GM18511 (cell line): ENCODE measurements at regions not wholly inside any gene's neighbourhood (a gene's known extent, or its start where the extent isn't known, plus 50 kb on each side); places are given as distances from the start of the nearest gene placed in this dataset.
A peak's percentile ranks its signal among the peaks of the same experiment; 100 is the strongest.

Experiments
- ATAC-seq: cut with Tn5 transposase; IDR thresholded peaks from one replicate; pipeline ENCODE4 v1.9.1; 2021; ENCODE audit warnings: mild to moderate bottlenecking, moderate library complexity; ENCODE audit not compliant: unreplicated experiment

GRCh38 chr3:151935446-151935845 is 62.0 kb downstream of the SUCNR1 start:
- no peak for ATAC-seq

GRCh38 chr3:151940481-151940880 is 67.0 kb downstream of the SUCNR1 start:
- no peak for ATAC-seq

DNA sequence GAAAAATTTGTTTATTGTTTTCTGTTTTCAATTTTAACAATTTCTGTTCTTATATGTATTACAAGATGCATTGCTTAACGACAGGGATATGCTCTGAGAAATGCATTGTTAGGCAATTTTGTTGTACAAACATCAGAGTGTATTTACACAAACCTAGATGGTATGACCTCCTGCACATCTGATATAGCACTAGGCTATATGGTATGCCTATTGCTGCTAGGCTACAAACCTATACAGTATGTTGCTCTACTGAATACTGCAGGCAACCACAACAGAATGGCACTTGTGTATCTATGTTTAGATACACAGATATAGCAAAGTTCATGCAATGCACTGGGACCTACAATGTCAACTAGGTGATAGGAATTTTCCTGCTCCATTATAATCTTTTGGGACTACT is 70.1 kb downstream of the SUCNR1 start:
- ATAC-seq, result no peak

DNA sequence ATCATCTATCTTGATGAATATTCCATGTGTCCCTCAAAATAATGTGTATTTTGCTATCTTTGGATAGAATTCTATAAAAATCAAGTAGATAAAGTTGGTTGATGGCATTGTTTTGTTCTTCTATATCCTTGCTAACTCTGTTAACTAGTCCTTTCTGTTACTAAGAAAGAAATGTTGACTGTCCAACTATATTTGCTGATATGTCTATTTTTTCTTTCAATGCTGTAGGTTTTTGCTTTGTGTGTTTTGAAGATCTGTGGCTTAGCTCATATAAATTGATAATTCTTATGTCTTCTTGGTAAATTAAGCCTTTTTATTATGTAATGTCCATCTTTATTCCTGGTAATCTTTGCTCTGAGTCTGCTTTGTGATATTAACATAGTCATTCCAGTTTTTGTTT is 70.9 kb downstream of the SUCNR1 start:
- no peak for ATAC-seq

DNA sequence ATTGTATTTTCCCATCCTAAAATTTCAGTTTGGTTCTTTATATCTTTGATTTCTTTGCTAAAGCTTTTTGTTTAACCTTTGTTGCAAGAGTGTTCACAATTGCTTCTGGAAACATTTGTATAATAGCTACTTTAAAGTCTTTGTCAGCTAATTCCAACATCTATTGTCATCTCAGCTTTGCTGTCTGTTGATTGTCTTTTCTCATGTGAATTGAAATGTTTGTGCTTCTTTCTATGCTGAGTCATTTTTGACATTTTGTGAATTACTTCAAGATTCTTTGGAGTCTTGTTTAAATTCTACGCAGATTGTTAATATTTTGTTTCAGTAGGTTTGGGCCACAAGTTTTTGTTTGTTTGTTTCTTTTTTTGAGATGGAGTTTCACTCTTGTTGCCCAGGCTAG is 73.2 kb downstream of the SUCNR1 start:
- ATAC-seq, result no peak

DNA sequence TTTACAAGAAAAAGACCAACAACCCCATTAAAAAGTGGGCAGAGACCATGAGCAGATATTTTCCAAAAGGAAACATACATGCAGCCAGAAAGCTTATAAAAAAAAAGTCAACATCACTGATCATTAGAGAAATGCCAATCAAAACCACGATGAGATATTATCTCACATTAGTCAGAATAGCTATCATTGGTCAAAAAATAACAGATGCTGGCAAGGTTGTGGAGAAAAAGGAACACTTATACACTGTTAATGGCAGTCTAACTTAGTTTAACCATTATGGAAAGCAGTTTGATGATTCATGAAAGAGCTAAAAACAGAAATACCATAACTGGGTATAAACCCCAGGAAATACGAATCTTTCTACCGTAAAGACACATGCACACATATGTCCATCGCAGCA is 76.3 kb downstream of the SUCNR1 start:
- ATAC-seq, result no peak

- ATAC-seq, result no peak
These were observed 81.9 kb downstream of the SUCNR1 start for GRCh38 chr3:151955356-151955755.

DNA sequence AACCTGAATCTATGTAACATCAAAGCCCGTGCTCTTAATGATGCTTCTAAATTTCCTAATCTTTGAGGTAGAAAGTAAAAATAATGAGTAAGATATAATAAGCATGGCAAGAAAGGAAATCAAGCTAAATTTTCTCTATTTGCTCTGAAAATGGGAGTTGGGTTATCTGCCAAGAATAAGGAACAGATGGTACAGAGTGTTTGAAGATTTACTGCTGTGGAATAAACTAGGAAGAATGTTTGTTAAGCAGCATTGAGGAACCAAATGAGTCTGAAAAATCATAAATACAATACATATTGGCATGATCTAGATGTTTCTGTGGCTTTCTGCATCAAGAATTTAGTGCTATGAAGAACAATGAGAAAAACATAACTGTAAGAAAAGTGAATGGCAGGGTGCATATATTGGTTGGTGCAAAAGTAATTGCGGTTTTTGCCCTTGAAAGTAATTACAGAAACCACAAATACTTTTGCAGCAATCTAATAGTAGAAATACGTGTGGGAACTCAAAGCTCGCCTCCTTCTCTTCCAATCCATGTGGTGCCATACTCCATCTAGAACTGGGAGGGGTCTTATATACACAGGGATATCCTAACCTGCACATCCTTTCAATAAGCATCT is 87.6 kb downstream of the SUCNR1 start:
- ATAC-seq, result no peak

DNA sequence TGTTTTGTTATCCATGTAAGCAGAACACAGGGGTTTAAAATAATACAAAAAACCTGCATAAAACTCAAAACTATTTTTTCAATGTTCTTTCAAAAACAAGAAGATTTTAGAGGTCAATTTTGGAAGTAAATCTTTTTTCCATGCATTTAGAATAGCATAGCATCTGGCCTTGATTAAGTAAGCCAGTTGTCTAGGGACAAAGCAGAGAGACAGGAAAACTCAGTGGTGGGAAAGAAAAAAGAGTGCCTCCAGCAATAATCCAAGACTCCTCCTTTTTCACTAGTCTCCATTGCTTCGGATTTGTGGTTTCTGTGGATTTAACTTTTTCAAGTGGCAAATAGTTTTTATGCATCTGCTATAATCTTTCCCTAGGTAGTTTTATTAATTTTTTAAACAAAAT is 88.9 kb downstream of the SUCNR1 start:
- no peak for ATAC-seq

- ATAC-seq, result no peak
These were observed 89.5 kb downstream of the SUCNR1 start for GRCh38 chr3:151962912-151963311.

DNA sequence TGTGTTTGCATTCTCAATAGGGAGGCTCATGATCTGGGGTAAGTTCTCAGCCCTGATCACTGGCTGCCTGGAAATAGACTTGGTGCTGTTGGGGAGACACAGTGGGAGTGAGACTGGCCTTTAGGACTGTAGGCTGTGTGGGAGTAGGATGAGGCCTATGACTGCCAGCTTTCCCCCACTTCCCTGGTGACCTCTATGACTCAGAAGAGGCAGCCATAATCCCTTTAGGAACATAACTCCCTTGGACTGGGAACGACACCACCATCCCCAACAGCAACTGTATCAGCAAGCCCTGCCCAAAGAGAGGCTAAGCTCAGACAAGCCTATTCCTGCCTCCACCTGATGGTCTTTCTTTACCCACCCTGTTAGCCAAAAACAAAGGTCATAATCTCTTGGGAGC is 91.3 kb downstream of the SUCNR1 start:
- no peak for ATAC-seq

GRCh38 chr3:151969026-151969642 is 95.7 kb downstream of the SUCNR1 start:
- no peak for ATAC-seq

GRCh38 chr3:151971814-151972579 is 98.6 kb downstream of the SUCNR1 start:
- ATAC-seq, result no peak

- ATAC-seq, result no peak
These were observed 100.6 kb downstream of the SUCNR1 start for GRCh38 chr3:151974067-151974466.

- peak; percentile 64 for ATAC-seq
These were observed 103.0 kb downstream of the SUCNR1 start for GRCh38 chr3:151976211-151977050.

DNA sequence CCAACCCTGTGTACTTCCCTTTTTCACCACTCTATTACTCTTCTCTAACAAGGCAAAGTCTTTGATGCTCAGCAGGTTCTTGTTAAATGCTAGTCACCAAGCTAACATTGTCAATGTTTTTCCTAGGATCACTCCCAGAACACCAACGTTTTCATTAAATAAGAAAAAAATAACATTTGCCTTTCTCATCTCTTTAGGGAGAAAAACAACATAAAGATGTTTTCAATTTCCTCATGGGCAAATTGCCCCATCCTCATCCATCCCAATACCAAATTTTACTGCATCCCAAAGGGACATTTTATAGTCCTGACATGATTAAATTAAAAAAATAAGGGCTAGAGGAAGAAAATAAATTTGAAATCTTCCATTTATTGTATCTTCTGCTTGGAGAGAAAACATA is 106.5 kb downstream of the SUCNR1 start:
- ATAC-seq, result no peak

DNA sequence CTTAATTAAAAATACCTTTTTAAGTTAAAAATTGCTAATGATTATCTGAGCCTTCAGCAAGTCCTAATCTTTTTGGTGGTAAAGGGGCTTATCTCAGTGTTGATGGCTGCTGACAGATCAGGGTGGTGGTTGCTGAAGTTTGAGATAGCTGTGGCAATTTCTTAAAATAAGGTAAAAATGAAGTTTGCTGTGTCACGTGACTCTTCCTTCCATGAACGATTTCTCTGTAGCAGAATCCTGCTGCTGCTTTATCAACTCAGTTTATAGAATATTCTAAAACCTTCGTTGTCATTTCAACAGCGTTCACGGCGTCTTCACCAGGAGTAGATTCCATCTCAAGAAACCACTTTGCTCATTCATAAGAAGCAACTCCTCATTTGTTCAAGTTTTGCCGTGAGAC is 110.1 kb downstream of the SUCNR1 start:
- ATAC-seq, result no peak

DNA sequence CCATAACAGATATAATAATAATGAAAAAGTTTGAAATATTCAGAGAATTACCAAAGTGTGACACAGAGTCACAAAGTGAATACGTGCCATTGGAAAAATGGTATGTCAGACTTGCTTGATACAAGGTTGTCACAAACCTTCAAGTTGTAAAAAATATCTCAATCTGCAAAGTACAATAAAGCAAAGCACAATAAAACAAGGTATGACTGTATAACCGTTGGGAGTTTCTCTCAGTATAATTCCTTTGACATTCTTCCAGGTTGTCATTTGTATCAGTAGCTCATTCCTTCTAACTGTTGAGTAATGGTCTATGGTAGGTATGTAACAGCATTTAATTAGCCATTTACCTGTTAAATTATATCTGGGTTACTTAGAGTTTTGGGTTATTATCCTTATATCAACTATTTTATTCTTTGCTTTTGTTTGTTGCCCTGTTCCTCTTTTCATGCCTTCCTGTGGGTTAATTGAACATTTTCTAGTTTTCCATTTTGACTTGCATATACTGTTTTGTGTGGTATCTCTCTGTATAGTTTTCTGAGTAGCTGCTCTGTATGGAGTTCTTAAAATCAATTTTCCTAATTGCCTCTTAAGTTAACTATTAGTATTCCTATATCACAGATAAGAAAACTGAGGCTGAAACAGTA is 112.5 kb downstream of the SUCNR1 start:
- no peak for ATAC-seq

GRCh38 chr3:151987893-151988292 is 114.5 kb downstream of the SUCNR1 start:
- ATAC-seq, result no peak

DNA sequence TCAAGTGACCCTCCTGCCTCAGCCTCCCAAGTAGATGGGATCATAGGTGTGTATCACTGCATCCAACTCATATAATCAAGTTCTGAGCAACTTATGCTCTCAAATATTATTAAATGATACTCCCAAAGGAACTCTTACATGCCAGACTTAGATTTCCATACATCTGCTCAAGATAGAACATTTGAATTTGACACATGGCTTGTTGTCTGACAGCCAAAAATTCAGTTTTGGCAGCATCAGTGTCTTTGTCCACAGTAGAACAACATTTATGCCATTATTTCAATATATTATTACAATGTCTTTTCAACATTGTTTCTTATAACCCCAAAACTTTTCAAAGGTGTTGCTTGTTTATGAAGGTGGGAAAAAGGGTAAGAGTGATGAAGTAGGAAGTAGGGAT is 116.2 kb downstream of the SUCNR1 start:
- no peak for ATAC-seq
